ENCODE measurements at regions not wholly inside any gene's neighbourhood (a gene's known extent, or its start where the extent isn't known, plus 50 kb on each side); places are given as distances from the start of the nearest gene placed in this dataset.

DNA sequence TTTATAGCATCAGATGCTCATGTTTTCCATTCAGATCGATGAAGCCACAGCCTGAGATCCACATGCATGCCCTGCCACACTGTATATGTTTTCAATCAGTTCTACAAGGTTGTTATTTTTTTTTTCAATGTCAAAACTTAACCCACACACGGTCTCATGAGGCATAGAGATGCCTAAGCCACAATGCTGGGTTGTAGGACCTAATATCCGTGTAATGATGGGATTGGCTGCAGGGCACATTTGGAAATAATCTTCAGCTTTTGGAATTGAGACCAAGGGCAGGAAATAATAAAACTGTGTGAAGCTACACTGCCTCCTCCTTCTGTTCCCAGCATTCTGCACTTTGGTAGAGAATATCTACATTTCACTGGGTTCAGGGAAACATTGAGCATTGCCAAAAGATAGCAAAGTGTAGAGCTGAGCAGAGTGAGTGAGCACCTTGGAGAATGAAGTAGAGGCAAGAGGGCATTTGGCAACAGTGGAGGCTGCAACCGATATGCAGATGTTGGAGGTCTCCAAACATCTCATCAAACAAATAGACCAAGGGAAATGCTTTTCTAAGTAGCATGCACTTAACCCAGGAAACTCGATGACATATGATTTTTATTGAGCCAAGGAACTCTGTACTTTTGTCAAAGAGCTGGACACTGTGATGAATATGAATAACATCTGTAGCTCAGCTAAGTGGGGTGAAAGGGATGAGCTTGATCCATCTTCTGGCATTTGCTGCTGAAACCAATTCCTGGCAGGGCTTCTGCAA is 176.7 kb downstream of the LYPLAL1 start:
- no peak overlapping the region for H3K4ac ChIP-seq (ENCODE audit: low read depth in 1 of 2, low read length in 2 of 2)
- no peaks in the 10 kb centered on the region for H3K27me3 ChIP-seq (ENCODE audit: control insufficient read depth in 1 of 2, insufficient read depth in 1 of 2, low read length in 2 of 2)
- no peak overlapping the region for H3K23ac ChIP-seq (ENCODE audit: low read length in 2 of 2)
- H3K4me1 ChIP-seq (ENCODE audit: control insufficient read depth, insufficient read depth, low read depth, low read length) = no peaks in the 10 kb centered on the region
- no peak overlapping the region for H4K91ac ChIP-seq (ENCODE audit: low read length)
- no peak overlapping the region for H2BK120ac ChIP-seq (ENCODE audit: low read depth, low read length)
- H3K18ac ChIP-seq (ENCODE audit: low read depth in 1 of 2, low read length in 2 of 2) = no peak overlapping the region
- H3K4me2 ChIP-seq (ENCODE audit: low read length, poor library complexity, severe bottlenecking) = no peak overlapping the region
- H2AK5ac ChIP-seq (ENCODE audit: low read length, severe bottlenecking) = no peak overlapping the region
- no peak overlapping the region for H3K14ac ChIP-seq (ENCODE audit: low read length in 2 of 2)
- H2BK15ac ChIP-seq (ENCODE audit: low read depth, poor library complexity, severe bottlenecking) = no peak overlapping the region
- 78% methylated on average over 3 of the region's 5 CpGs for WGBS
- peak overlapping the region; percentile 33 for H3K9ac ChIP-seq (ENCODE audit: low read length)
- H2BK5ac ChIP-seq (ENCODE audit: low read depth, low read length, poor library complexity, severe bottlenecking) = no peak overlapping the region
- no peak for DNase-seq
- H3K27ac ChIP-seq (ENCODE audit: low read length, poor library complexity, severe bottlenecking) = no peak overlapping the region
- H2AFZ ChIP-seq (ENCODE audit: low read depth, low read length) = no peak overlapping the region
- no peak overlapping the region for H3K4me3 ChIP-seq (ENCODE audit: insufficient read depth in 1 of 2, low read depth in 1 of 2, low read length in 2 of 2)
- peaks cover 12% of the 10 kb centered on the region for H3K9me3 ChIP-seq (ENCODE audit: control insufficient read depth, low read length)
- no peaks in the 10 kb centered on the region for H3K79me1 ChIP-seq (replicated peaks; ENCODE audit: low read length, poor library complexity, severe bottlenecking)
- H4K8ac ChIP-seq (ENCODE audit: low read length) = no peak overlapping the region
- no peak overlapping the region for H2BK12ac ChIP-seq (ENCODE audit: low read length in 2 of 2)
- H3K36me3 ChIP-seq (ENCODE audit: control insufficient read depth in 1 of 2, insufficient read depth in 2 of 2, low read depth in 1 of 2, low read length in 2 of 2) = no peaks in the 10 kb centered on the region

DNA sequence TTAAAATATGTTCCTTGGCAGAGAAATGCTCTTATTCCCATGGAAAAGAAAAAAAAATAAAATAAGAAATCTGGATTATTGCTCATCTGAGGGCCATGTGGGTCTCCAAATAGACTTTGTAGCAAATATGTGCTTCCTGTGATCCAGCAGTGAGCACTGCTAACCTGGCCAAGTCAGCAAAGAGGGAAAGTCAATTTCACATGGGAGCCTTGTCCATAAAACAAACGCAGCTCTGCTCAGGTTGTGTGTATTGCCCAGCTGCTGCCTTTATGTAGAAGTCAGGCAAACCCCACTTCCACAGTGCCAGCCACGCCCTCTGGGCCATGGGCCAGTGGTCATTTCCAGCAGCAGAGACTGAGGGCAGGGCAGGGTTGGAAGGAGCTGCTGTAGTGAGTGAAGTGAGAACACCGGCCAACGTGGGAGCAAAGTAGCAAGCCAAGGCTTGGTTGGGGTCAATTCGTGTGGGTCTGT is 174.3 kb downstream of the LYPLAL1 start:
- H3K4ac ChIP-seq (ENCODE audit: low read depth in 1 of 2, low read length in 2 of 2) = no peak overlapping the region
- WGBS = 85% methylated on average over 5 of the region's 5 CpGs
- H3K27me3 ChIP-seq (ENCODE audit: control insufficient read depth in 1 of 2, insufficient read depth in 1 of 2, low read length in 2 of 2) = no peaks in the 10 kb centered on the region
- H2AFZ ChIP-seq (ENCODE audit: low read depth, low read length) = no peak overlapping the region
- H3K27ac ChIP-seq (ENCODE audit: low read length, poor library complexity, severe bottlenecking) = no peak overlapping the region
- H2AK5ac ChIP-seq (ENCODE audit: low read length, severe bottlenecking) = no peak overlapping the region
- H4K91ac ChIP-seq (ENCODE audit: low read length) = no peak overlapping the region
- no peak overlapping the region for H2BK12ac ChIP-seq (ENCODE audit: low read length in 2 of 2)
- no peak overlapping the region for H2BK5ac ChIP-seq (ENCODE audit: low read depth, low read length, poor library complexity, severe bottlenecking)
- no peak overlapping the region for H2BK120ac ChIP-seq (ENCODE audit: low read depth, low read length)
- H3K36me3 ChIP-seq (ENCODE audit: control insufficient read depth in 1 of 2, insufficient read depth in 2 of 2, low read depth in 1 of 2, low read length in 2 of 2) = no peaks in the 10 kb centered on the region
- no peak overlapping the region for H3K23ac ChIP-seq (ENCODE audit: low read length in 2 of 2)
- no peaks in the 10 kb centered on the region for H3K79me1 ChIP-seq (replicated peaks; ENCODE audit: low read length, poor library complexity, severe bottlenecking)
- H3K4me1 ChIP-seq (ENCODE audit: control insufficient read depth, insufficient read depth, low read depth, low read length) = no peaks in the 10 kb centered on the region
- no peak overlapping the region for H4K8ac ChIP-seq (ENCODE audit: low read length)
- no peak overlapping the region for H3K4me2 ChIP-seq (ENCODE audit: low read length, poor library complexity, severe bottlenecking)
- H3K9me3 ChIP-seq (ENCODE audit: control insufficient read depth, low read length) = peaks cover 13% of the 10 kb centered on the region
- peak overlapping the region; percentile 31 for H3K9ac ChIP-seq (ENCODE audit: low read length)
- no peak overlapping the region for H3K18ac ChIP-seq (ENCODE audit: low read depth in 1 of 2, low read length in 2 of 2)
- no peak overlapping the region for H2BK15ac ChIP-seq (ENCODE audit: low read depth, poor library complexity, severe bottlenecking)
- no peak for DNase-seq
- no peak overlapping the region for H3K4me3 ChIP-seq (ENCODE audit: insufficient read depth in 1 of 2, low read depth in 1 of 2, low read length in 2 of 2)
- no peak overlapping the region for H3K14ac ChIP-seq (ENCODE audit: low read length in 2 of 2)

DNA sequence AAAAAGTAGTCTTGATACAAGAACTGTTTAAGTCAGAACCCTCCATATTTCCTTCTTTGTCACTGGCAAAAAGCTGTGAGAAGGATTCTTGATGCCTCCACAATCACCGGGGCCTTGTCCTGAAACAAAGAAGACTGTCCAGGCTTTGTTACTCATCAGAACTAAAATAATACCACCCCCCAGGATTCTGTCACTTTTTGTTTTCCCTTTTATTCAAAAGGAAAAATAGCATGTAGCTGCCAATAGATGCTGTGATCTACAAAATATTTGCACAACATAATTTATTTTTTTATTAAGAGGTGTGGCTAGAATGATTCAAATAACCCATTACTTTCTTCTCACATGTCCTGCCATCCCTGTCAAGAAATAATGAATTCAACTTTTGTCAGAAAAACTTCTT is 173.7 kb downstream of the LYPLAL1 start:
- H2AFZ ChIP-seq (ENCODE audit: low read depth, low read length) = no peak overlapping the region
- H3K23ac ChIP-seq (ENCODE audit: low read length in 2 of 2) = no peak overlapping the region
- 100% methylated on average over 1 of the region's 1 CpG for WGBS
- H4K8ac ChIP-seq (ENCODE audit: low read length) = no peak overlapping the region
- no peak overlapping the region for H3K4me2 ChIP-seq (ENCODE audit: low read length, poor library complexity, severe bottlenecking)
- no peaks in the 10 kb centered on the region for H3K79me1 ChIP-seq (replicated peaks; ENCODE audit: low read length, poor library complexity, severe bottlenecking)
- H3K18ac ChIP-seq (ENCODE audit: low read depth in 1 of 2, low read length in 2 of 2) = no peak overlapping the region
- no peak overlapping the region for H2AK5ac ChIP-seq (ENCODE audit: low read length, severe bottlenecking)
- H3K9ac ChIP-seq (ENCODE audit: low read length) = peak overlapping the region; percentile 31
- H3K27ac ChIP-seq (ENCODE audit: low read length, poor library complexity, severe bottlenecking) = no peak overlapping the region
- no peak overlapping the region for H4K91ac ChIP-seq (ENCODE audit: low read length)
- H3K14ac ChIP-seq (ENCODE audit: low read length in 2 of 2) = no peak overlapping the region
- H3K4me1 ChIP-seq (ENCODE audit: control insufficient read depth, insufficient read depth, low read depth, low read length) = no peaks in the 10 kb centered on the region
- H3K36me3 ChIP-seq (ENCODE audit: control insufficient read depth in 1 of 2, insufficient read depth in 2 of 2, low read depth in 1 of 2, low read length in 2 of 2) = no peaks in the 10 kb centered on the region
- H2BK15ac ChIP-seq (ENCODE audit: low read depth, poor library complexity, severe bottlenecking) = no peak overlapping the region
- H2BK12ac ChIP-seq (ENCODE audit: low read length in 2 of 2) = no peak overlapping the region
- H3K27me3 ChIP-seq (ENCODE audit: control insufficient read depth in 1 of 2, insufficient read depth in 1 of 2, low read length in 2 of 2) = no peaks in the 10 kb centered on the region
- no peak overlapping the region for H2BK120ac ChIP-seq (ENCODE audit: low read depth, low read length)
- no peak overlapping the region for H2BK5ac ChIP-seq (ENCODE audit: low read depth, low read length, poor library complexity, severe bottlenecking)
- no peak overlapping the region for H3K4me3 ChIP-seq (ENCODE audit: insufficient read depth in 1 of 2, low read depth in 1 of 2, low read length in 2 of 2)
- peaks cover 13% of the 10 kb centered on the region for H3K9me3 ChIP-seq (ENCODE audit: control insufficient read depth, low read length)
- no peak overlapping the region for H3K4ac ChIP-seq (ENCODE audit: low read depth in 1 of 2, low read length in 2 of 2)
- no peak for DNase-seq

DNA sequence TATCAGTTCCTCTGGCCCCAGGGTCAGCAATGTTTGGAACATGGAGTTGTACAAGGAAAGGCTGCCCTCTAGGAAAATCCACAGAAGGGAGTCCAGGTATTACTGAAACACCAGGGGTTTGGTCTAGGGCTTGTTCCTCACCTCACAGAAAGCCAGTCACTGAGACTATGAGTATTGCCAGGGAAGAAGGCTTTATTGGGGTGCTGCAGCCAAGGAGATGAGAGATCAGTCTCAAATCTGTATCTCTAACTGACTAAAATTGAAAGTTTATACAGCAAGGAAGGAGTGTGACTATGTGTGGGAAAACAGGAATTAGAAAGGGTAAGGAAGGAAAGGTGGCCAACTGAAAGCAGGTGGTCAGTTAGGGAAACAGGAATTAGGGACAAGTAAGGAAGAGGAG is 172.3 kb downstream of the LYPLAL1 start:
- Histone ChIP-seq H2BK120ac (ENCODE audit: low read depth, low read length) (no peak overlapping the region), H3K18ac (ENCODE audit: low read depth in 1 of 2, low read length in 2 of 2) (no peak overlapping the region), H3K79me1 (replicated peaks; ENCODE audit: low read length, poor library complexity, severe bottlenecking) (no peaks in the 10 kb centered on the region), H2BK12ac (ENCODE audit: low read length in 2 of 2) (no peak overlapping the region), H3K4ac (ENCODE audit: low read depth in 1 of 2, low read length in 2 of 2) (no peak overlapping the region), H3K9ac (ENCODE audit: low read length) (no peak overlapping the region), H3K36me3 (ENCODE audit: control insufficient read depth in 1 of 2, insufficient read depth in 2 of 2, low read depth in 1 of 2, low read length in 2 of 2) (no peaks in the 10 kb centered on the region), H3K4me2 (ENCODE audit: low read length, poor library complexity, severe bottlenecking) (no peak overlapping the region), H4K8ac (ENCODE audit: low read length) (no peak overlapping the region), H3K4me1 (ENCODE audit: control insufficient read depth, insufficient read depth, low read depth, low read length) (no peaks in the 10 kb centered on the region), H3K4me3 (ENCODE audit: insufficient read depth in 1 of 2, low read depth in 1 of 2, low read length in 2 of 2) (no peak overlapping the region), H3K27ac (ENCODE audit: low read length, poor library complexity, severe bottlenecking) (no peak overlapping the region), H3K9me3 (ENCODE audit: control insufficient read depth, low read length) (peaks cover 13% of the 10 kb centered on the region), H2AFZ (ENCODE audit: low read depth, low read length) (no peak overlapping the region), H2BK15ac (ENCODE audit: low read depth, poor library complexity, severe bottlenecking) (no peak overlapping the region), H4K91ac (ENCODE audit: low read length) (no peak overlapping the region), H3K14ac (ENCODE audit: low read length in 2 of 2) (no peak overlapping the region), H2BK5ac (ENCODE audit: low read depth, low read length, poor library complexity, severe bottlenecking) (no peak overlapping the region), H3K23ac (ENCODE audit: low read length in 2 of 2) (no peak overlapping the region), H3K27me3 (ENCODE audit: control insufficient read depth in 1 of 2, insufficient read depth in 1 of 2, low read length in 2 of 2) (no peaks in the 10 kb centered on the region), H2AK5ac (ENCODE audit: low read length, severe bottlenecking) (no peak overlapping the region)
- DNase-seq = no peak

Measured in mesenchymal stem cell (in vitro differentiated cells and primary cell).